B cell (primary cell): ENCODE measurements at regions not wholly inside any gene's neighbourhood (a gene's known extent, or its start where the extent isn't known, plus 50 kb on each side); places are given as distances from the start of the nearest gene placed in this dataset.

Source experiments
- ATAC-seq: fragments of 200-7000 bp; cut with Tn5 transposase; one replicate; pipeline ENCODE4 v1.10.0; 2021; ENCODE audit warnings: low read depth, mild to moderate bottlenecking, moderate number of reproducible peaks, moderate library complexity
- CTCF ChIA-PET: fragments of 350-600 bp; sonication (Branson Sonifier 250); formaldehyde crosslinking; loops from one replicate; lab custom pipeline; 2021; ENCODE audit warnings: antibody characterized with exemption, inconsistent platforms; lab: Charles Lee
- POLR2A ChIA-PET: fragments of 350-600 bp; sonication (Branson Sonifier 250); formaldehyde crosslinking; loops from one replicate; lab custom pipeline; 2021; ENCODE audit warnings: antibody characterized with exemption; lab: Charles Lee
- DNase-seq: peaks from one replicate; pipeline ENCODE4 v3.0.0; 2013
- H2AFZ ChIP-seq: 2 replicates; pipeline ENCODE4 v1.6.1; 2012; ENCODE audit warnings: mild to moderate bottlenecking, low read depth, low read length; ENCODE audit not compliant: insufficient read depth, poor library complexity, severe bottlenecking
- H3K27ac ChIP-seq, 2 donors: 1 replicate in 1 of 2; 2 replicates in 1 of 2; pipeline ENCODE4 v1.5.1; 2012 to 2013; ENCODE audit warnings: low read length in 2 of 2, mild to moderate bottlenecking in 2 of 2, moderate library complexity in 1 of 2
- H3K27me3 ChIP-seq, 4 experiments: fragments of 200-600 bp in 1 of 4; sonication (generic) in 1 of 4; replicated peaks in 1 of 4; 1 replicate in 2 of 4; 2 replicates in 2 of 4; pipeline versions ENCODE4 v1.6.1 to v1.7.0; 2013 to 2016; ENCODE audit warnings: low read length in 3 of 4, mild to moderate bottlenecking in 2 of 4, mixed read lengths in 1 of 4, moderate library complexity in 1 of 4; ENCODE audit not compliant: insufficient read depth in 4 of 4, control insufficient read depth in 3 of 4; ENCODE audit errors: control extremely low read depth in 1 of 4
- H3K36me3 ChIP-seq, 2 experiments: replicated peaks in 1 of 2; 1 replicate in 1 of 2; 2 replicates in 1 of 2; pipeline versions ENCODE4 v1.6.1 to v1.7.1; 2013; ENCODE audit warnings: low read length in 1 of 2; ENCODE audit not compliant: insufficient read depth in 2 of 2, control insufficient read depth in 1 of 2; ENCODE audit errors: control extremely low read depth in 1 of 2, extremely low read depth in 1 of 2
- H3K4me1 ChIP-seq, 2 donors: fragments of 200-600 bp in 1 of 2; sonication (generic) in 1 of 2; 1 replicate in 1 of 2; 2 replicates in 1 of 2; pipeline versions ENCODE4 v1.5.1 to v1.6.1; 2013 to 2017; ENCODE audit warnings: low read length in 2 of 2; ENCODE audit not compliant: control insufficient read depth in 2 of 2, insufficient read depth in 2 of 2
- H3K4me2 ChIP-seq: replicated peaks from 2 replicates; pipeline ENCODE3; 2012; ENCODE audit warnings: mild to moderate bottlenecking, low read depth, low read length; ENCODE audit not compliant: poor library complexity, severe bottlenecking
- H3K4me3 ChIP-seq, 5 experiments: fragments of 200-600 bp in 1 of 5; sonication (generic) in 1 of 5; 1 replicate in 3 of 5; 2 replicates in 2 of 5; pipeline versions ENCODE4 v1.5.1 to v1.7.0; 2011 to 2016; ENCODE audit warnings: low read length in 4 of 5, mild to moderate bottlenecking in 4 of 5, low read depth in 2 of 5, control low read depth in 1 of 5, moderate library complexity in 1 of 5; ENCODE audit not compliant: insufficient read depth in 1 of 5; ENCODE audit errors: control extremely low read depth in 1 of 5, extremely low read depth in 1 of 5
- H3K79me2 ChIP-seq: fragments of 200-600 bp; sonication (generic); one replicate; pipeline ENCODE4 v1.6.0; 2016; ENCODE audit warnings: low read length; ENCODE audit not compliant: control insufficient read depth, insufficient read depth
- H3K9ac ChIP-seq: fragments of 200-600 bp; sonication (generic); 2 replicates; pipeline ENCODE4 v1.6.1; 2017; ENCODE audit warnings: mild to moderate bottlenecking, low read length, moderate library complexity
- H3K9me3 ChIP-seq, 3 donors: one replicate each; pipeline versions ENCODE4 v1.6.1 to v1.7.1; 2013; ENCODE audit warnings: low read length in 2 of 3; ENCODE audit not compliant: control insufficient read depth in 2 of 3, insufficient read depth in 1 of 3; ENCODE audit errors: control extremely low read depth in 1 of 3
- H4K20me1 ChIP-seq: 2 replicates; pipeline ENCODE4 v1.6.0; 2012; ENCODE audit warnings: mild to moderate bottlenecking, low read length; ENCODE audit not compliant: insufficient read depth, control insufficient read depth, poor library complexity, severe bottlenecking
- H3K27ac Mint-ChIP-seq: one replicate; pipeline ENCODE4 v1.8.0; 2021; ENCODE audit warnings: mixed read lengths
- H3K27me3 Mint-ChIP-seq: one replicate; pipeline ENCODE4 v1.8.0; 2021; ENCODE audit warnings: mixed read lengths
- H3K4me1 Mint-ChIP-seq: one replicate; pipeline ENCODE4 v1.8.0; 2021; ENCODE audit warnings: mixed read lengths
- H3K4me3 Mint-ChIP-seq: one replicate; pipeline ENCODE4 v1.8.0; 2021; ENCODE audit warnings: mixed read lengths
- H3K9me3 Mint-ChIP-seq: one replicate; pipeline ENCODE4 v1.8.0; 2022; ENCODE audit warnings: mixed read lengths; ENCODE audit not compliant: insufficient read depth
- EZH2 ChIP-seq: IDR thresholded peaks from 2 replicates; pipeline ENCODE4 v1.6.1; 2012; ENCODE audit warnings: borderline replicate concordance, low read depth, mild to moderate bottlenecking, moderate library complexity, low read length; ENCODE audit not compliant: insufficient read depth, poor library complexity, severe bottlenecking
- WGBS: methylation state at CpG from one replicate; pipeline ENCODE4 v1.1.5; 2013; ENCODE audit warnings: missing lambda C conversion rate; ENCODE audit not compliant: insufficient coverage; 5-methylcytosine and 5-hydroxymethylcytosine counted together
- intact Hi-C: fragments of 100-400 bp; cut with micrococcal nuclease; formaldehyde crosslinking; loops from one replicate; pipeline ENCODE4 v1.10.0; 2022
- TF ChIP-seq, protein P1 (sequence below): fragments of 200-600 bp; IDR thresholded peaks from one replicate; pipeline ENCODE4 v1.8.0; 2022; ENCODE audit warnings: antibody characterized with exemption, mild to moderate bottlenecking

DNA sequence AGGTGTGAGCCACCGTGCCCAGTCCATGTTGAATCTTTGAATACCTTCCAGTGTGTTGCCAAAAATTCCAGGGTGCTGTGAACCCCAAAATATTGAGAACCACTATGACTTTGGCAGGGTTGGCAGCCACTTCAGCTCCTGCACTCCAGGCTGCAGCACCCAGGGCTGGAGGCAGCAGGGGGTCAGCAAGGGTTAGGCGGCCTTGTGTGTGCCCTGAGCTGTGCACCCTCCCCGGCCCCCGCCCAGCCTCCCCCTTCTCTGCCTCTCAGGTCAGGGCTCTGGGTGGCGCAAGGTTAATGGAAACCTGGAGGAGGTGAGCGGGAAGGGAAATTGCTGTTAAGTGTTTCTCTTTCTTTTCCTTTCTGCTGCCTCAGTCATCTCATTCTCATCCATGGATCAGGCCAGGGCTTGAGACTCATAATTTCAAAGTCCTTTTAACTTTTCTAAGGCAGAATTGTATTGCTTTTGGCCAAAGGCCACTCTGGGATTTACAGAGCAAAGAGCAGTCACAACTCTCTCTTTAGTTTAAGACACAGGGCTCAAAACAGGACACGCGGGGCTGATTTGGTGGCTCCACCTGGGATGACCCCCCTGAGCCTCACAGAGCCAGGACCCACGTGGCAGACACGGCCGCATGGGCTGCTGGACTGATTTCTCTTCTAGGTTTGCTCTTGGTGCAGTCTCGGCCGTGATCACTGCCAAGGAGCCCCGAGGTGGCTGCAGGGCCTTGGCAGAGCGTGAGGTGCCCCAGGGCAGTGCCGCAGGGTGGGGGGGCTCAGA, 212.3 kb downstream of the PTPRU start:
- ATAC-seq (no peak), DNase-seq (no peak)
- H3K27ac ChIP-seq, result no peak overlapping the region
- H3K4me2 ChIP-seq, result no peak overlapping the region
- H3K4me3 ChIP-seq, result no peak overlapping the region
- TF ChIP-seq, protein P1, sequence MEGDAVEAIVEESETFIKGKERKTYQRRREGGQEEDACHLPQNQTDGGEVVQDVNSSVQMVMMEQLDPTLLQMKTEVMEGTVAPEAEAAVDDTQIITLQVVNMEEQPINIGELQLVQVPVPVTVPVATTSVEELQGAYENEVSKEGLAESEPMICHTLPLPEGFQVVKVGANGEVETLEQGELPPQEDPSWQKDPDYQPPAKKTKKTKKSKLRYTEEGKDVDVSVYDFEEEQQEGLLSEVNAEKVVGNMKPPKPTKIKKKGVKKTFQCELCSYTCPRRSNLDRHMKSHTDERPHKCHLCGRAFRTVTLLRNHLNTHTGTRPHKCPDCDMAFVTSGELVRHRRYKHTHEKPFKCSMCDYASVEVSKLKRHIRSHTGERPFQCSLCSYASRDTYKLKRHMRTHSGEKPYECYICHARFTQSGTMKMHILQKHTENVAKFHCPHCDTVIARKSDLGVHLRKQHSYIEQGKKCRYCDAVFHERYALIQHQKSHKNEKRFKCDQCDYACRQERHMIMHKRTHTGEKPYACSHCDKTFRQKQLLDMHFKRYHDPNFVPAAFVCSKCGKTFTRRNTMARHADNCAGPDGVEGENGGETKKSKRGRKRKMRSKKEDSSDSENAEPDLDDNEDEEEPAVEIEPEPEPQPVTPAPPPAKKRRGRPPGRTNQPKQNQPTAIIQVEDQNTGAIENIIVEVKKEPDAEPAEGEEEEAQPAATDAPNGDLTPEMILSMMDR, result no peak
- no peak for TF ChIP-seq EZH2
- no peaks in the 10 kb centered on the region for H3K79me2 ChIP-seq
- no peak overlapping the region for H2AFZ ChIP-seq
- no peak overlapping the region for H3K27ac Mint-ChIP-seq
- no peaks in the 10 kb centered on the region for H3K9me3 ChIP-seq
- intact Hi-C loops, result no loop called here
- CTCF ChIA-PET, result no interaction called here
- no peaks in the 10 kb centered on the region for H3K36me3 ChIP-seq
- H4K20me1 ChIP-seq, result no peaks in the 10 kb centered on the region
- no peaks in the 10 kb centered on the region for H3K4me1 ChIP-seq
- H3K27me3 Mint-ChIP-seq, result peaks cover 10% of the 10 kb centered on the region
- POLR2A ChIA-PET, result no interaction called here
- no peak overlapping the region for H3K9ac ChIP-seq
- H3K4me1 Mint-ChIP-seq, result no peaks in the 10 kb centered on the region
- no peaks in the 10 kb centered on the region for H3K9me3 Mint-ChIP-seq
- WGBS, result 79% methylated on average over 10 of the region's 16 CpGs
- no peak overlapping the region for H3K4me3 Mint-ChIP-seq
- no peaks in the 10 kb centered on the region for H3K27me3 ChIP-seq

DNA sequence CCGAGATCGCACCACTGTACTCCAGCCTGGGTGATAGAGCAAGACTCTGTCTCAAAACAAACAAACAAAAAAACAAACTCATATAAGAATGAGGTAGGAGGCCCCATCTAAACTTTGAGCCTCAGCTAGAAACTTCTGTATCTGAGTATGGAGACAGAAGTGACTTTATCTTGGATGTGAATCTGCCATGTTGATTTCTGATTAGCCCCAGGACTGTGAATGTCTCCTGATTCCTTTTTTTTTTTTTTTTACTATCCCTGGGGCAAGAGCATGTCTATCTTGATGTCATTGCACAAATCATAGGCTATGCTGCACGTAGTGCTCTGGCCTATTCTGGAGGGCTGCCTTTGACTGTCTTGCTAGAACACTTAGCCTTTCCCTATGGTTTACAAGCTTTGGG, 211.0 kb downstream of the PTPRU start:
- no peak overlapping the region for H3K4me3 Mint-ChIP-seq
- no peaks in the 10 kb centered on the region for H3K79me2 ChIP-seq
- TF ChIP-seq, protein P1, result no peak
- no peak for TF ChIP-seq EZH2
- H3K27ac ChIP-seq, result no peak overlapping the region
- no peaks in the 10 kb centered on the region for H3K9me3 ChIP-seq
- no peak overlapping the region for H2AFZ ChIP-seq
- H3K9me3 Mint-ChIP-seq, result no peaks in the 10 kb centered on the region
- ChIA-PET CTCF (interaction anchor here (1.0 kb wide), 1 partner anchor 14 kb away, joined by 4 read pairs; no protein-coding TSS in a partner anchor), POLR2A (no interaction called here)
- 88% methylated on average over 1 of the region's 3 CpGs for WGBS
- no peaks in the 10 kb centered on the region for H4K20me1 ChIP-seq
- no peak for ATAC-seq
- no peaks in the 10 kb centered on the region for H3K4me1 Mint-ChIP-seq
- no peak overlapping the region for H3K9ac ChIP-seq
- no peak for DNase-seq
- H3K4me1 ChIP-seq, result no peaks in the 10 kb centered on the region
- H3K36me3 ChIP-seq, result no peaks in the 10 kb centered on the region
- H3K27me3 ChIP-seq, result no peaks in the 10 kb centered on the region
- no peak overlapping the region for H3K4me2 ChIP-seq
- no peak overlapping the region for H3K27ac Mint-ChIP-seq
- no peak overlapping the region for H3K4me3 ChIP-seq
- intact Hi-C loops, result no loop called here
- H3K27me3 Mint-ChIP-seq, result peaks cover 8% of the 10 kb centered on the region
